NK-92 treated with Interleukin-12 subunit alpha and Interleukin-12 subunit beta, amount 100 ng/mL, for 24 hours (cell line): ENCODE measurements at regions not wholly inside any gene's neighbourhood (a gene's known extent, or its start where the extent isn't known, plus 50 kb on each side); places are given as distances from the start of the nearest gene placed in this dataset.

Source experiments
- DNase-seq: peaks from one replicate; lab custom pipeline; 2025; lab: John Stamatoyannopoulos, UW

- DNase-seq: no peak
These were observed 262.7 kb upstream of the SLC10A2 start for GRCh38 chr13:103328899-103329298.

GRCh38 chr13:103326326-103326725 lies 260.1 kb upstream of the SLC10A2 start:
- no peak for DNase-seq

GRCh38 chr13:103325672-103326071 lies 259.5 kb upstream of the SLC10A2 start:
- DNase-seq: no peak

DNA sequence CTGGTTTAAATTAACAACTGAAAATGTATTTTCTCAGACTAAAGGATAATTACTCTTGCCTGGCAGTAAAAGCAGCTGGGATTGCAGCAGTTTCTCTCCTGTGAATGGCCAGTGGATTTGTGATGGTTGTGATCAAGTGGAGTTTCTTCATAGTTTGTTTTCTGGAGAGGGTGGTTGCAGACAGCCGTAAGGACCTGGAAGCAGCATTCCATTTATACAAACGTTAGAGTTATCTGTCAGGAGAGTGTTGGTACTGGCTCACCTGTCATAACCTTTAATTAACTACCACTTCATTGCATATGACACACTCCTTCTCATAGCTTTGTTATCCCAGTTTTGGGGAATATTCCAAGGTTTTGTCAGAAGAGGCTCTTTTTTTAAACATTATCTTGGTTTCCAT lies 258.4 kb upstream of the SLC10A2 start:
- DNase-seq: no peak

DNA sequence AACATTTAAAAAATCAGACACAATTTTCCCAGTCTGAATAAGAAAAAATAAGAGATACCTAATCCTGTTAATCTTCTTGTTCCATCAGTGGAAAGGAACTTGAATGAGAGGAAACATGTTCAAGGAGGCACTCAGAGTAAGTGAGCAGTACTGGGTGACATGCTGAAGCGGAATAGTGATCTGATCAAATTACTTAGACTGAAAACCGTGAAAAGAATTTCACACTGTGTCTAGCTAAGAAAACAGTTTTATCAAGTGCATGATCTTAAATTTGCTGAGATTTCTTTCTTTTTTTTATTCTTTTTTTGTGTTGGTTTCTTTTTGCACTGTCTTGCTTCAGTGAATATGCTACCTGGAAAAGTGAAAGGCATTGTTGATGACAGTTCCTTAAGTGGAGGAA lies 249.5 kb upstream of the SLC10A2 start:
- no peak for DNase-seq

DNA sequence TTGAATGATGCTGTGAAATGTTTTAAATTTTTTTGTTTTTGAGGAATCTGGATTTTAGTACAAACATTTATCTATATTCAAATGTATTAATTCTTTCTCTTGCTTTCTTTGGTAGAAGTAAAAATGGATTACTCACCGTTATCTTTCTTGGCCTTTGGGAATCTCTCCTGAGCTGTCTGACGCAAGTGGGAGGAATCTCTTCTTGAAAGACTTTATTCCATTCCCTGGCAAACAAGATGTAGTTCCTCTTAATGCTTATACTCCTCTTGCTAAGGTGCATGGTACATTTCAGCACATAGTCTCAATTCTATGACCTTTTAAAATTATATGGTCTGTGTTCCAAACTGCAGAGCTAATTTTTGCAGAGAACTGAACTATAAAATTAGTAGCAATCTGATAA lies 246.2 kb upstream of the SLC10A2 start:
- DNase-seq: no peak

DNA sequence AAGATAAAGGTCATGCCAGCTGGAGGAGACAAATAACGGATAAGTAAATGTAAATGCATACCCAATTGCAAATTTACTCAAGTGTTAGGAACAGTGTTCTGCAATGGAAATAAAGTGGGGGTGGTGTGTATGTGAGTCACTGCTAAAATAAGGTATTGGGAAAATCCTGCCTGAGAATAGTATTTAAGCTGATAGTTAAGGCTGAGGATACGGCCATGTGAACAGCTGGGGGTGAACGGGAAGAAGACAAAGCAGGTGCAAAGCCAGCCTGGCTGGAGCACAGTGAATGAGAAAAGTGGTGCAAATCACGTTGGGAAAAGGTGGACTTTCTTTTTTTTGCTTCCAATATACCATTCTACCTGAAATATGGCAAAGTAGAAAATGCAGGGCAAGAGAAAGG lies 242.4 kb upstream of the SLC10A2 start:
- DNase-seq: no peak

DNA sequence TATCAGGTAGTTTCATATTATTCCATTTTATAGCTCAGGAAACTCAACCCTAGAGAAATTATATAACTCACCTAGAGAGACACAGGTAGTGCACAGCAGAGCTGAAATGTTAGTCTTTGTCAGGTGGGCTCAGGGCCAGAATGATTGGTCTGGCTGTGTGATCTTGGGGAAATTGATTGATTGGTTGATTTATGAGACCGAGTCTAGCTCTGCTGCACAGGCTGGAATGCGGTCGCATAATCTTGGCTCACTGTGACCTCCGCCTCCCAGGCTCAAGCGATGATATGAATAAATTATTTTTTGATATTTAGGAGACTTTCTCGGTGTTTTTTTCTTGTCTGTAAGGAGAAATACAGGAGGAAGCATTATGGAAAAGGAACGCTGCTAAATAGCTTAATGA lies 239.9 kb upstream of the SLC10A2 start:
- DNase-seq: no peak

GRCh38 chr13:103303078-103303651 lies 236.9 kb upstream of the SLC10A2 start:
- DNase-seq: no peak

DNA sequence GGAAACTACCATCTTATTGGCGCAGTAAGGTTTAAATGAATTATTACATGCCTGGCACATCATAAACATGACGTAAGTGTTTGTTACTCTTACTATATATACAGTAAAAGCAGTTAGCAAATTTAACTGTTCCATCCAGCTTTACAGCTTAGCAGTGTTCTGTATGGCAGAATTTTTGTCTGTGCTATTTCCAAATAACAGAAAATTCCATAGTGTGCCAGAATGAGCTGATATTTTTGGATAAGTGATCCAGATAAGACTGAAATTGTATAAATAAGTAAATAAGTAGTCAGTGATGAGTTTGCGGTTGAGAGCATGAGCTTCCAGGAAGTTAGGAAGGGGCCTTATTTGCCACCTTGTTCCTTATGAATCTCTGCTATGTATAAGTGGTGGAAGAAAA lies 236.5 kb upstream of the SLC10A2 start:
- no peak for DNase-seq

DNA sequence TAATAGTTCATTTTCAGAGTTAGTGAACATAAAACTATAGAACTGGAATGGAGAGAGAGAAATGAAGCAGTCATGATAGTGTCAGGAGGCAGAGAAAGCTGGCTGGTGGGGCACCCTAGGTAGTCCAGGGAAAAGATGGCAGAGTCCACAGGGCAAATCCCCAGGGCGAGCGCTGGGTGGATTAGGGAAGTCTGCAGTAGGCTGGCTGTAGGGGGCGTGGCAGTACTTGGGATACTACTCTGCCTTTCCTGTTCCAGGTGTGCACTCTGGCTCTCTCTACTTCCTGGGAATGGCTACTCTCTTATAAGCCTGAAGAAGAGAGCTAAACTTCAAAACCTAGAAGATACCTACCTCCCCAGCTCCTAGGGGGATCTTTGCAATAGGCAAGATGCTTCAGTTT lies 232.9 kb upstream of the SLC10A2 start:
- no peak for DNase-seq

GRCh38 chr13:103297083-103297482 lies 230.9 kb upstream of the SLC10A2 start:
- DNase-seq: no peak

- DNase-seq: no peak
These were observed 225.8 kb upstream of the SLC10A2 start for GRCh38 chr13:103291798-103292572.

- no peak for DNase-seq
These were observed 225.0 kb upstream of the SLC10A2 start for GRCh38 chr13:103291226-103291625.

DNA sequence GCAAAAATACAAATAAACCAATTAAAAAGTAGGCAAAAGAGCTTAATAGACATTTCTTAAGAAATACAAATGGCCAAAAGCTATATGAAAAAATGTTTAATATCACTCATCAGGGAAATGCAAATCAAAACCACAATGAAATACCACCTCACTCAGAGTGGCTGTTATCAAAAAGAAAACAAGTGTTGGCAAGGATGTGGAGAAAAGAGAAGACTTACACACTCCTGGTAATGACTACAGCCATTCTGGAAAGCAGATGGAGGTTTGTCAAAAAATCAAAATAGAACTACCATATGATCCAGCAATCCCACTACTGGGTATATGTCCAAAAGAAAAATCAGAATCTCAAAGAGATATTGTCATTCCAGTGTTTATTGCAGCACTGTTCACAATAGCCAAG lies 223.5 kb upstream of the SLC10A2 start:
- no peak for DNase-seq

GRCh38 chr13:103288114-103288513 lies 221.9 kb upstream of the SLC10A2 start:
- DNase-seq: no peak

DNA sequence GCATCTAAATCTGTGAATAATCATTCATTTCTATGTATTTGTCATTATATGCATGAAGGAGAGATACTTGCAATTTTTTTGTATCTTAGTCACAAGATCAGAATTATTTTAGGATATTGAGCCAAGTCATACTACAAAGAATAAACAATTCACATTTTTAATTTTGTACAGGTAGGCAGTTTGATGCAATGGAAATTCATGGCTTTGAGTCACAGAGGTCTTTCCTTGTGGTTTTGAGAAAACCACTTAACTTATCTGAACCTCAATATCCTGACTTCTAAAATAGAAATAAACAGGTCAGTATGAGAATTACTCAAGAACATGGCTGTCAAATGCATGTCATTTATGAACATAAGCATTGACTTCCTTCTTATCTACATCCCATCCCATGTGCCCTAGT lies 221.4 kb upstream of the SLC10A2 start:
- DNase-seq: no peak

DNA sequence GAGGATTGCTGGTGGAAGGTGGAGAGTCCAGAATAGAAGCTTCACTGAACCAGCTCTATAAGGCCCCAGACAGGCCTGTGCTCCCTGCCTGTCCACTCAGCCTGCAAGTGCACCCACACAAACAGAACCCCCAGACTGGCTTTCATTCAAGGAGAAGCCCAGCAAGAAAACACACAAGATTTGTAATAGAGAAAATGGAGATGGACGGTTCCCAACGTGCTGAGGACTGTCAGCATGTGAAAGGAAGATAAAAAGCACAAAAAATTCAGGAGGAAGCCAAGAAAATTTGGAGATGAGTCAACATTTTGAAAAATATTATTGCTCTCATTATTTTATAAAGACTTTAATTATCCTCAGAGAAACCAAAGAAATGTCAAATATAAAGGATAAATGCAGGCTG lies 218.2 kb upstream of the SLC10A2 start:
- DNase-seq: no peak

DNA sequence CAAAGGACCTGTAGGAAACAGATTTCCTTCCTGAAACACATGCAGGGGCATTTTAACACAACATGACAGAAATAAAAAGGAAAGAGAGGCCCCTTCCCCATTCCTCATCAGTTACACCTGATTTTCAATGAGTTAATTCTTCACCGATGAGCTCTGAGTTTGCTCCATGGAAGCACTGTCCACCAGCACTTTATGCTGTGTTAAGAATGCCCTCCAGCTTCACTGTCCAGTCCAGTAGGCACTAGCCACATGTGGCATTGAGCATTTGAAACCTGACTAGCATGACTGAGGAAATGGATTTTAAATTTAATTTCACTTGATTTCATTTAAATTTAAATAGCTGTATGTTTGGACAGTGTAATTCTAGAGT lies 217.2 kb upstream of the SLC10A2 start:
- DNase-seq: no peak

- DNase-seq: no peak
These were observed 216.6 kb upstream of the SLC10A2 start for GRCh38 chr13:103282571-103283450.

GRCh38 chr13:103277959-103278694 lies 211.9 kb upstream of the SLC10A2 start:
- no peak for DNase-seq

GRCh38 chr13:103276775-103277498 lies 210.7 kb upstream of the SLC10A2 start:
- DNase-seq: no peak
